ENCODE measurements at regions not wholly inside any gene's neighbourhood (a gene's known extent, or its start where the extent isn't known, plus 50 kb on each side); places are given as distances from the start of the nearest gene placed in this dataset.

DNA sequence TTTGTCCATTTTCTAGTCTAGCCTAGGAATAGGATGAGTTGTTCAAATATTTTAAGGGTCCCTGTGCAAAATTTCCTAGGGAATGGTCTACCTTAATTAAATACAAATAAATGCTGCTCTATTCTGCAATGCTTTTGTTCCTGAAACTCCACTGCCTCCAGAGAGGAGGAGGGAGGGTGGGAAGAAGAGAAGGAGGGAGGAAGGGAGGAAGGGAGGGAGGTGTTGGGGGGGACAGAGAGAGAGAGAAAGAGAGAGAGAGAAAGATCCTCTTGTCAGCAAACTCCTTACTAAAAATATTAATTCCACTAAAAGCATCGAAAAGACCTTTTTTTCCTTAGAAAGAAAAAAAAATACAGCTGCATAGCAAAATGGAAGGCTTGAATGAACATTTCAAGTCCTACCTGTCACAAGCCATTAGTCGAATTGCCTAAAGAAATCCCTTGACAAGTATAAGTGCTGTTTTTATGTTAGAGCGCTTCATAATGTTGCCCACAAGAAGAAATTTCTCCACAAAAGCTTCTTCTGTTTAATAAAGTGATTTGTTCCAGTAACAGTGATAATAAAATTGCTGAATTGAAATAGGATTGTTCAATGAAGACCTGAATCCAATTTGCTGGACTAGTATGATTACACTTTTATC is 106.0 kb downstream of the NKX6-1 start:
- H3K36me3 ChIP-seq (ENCODE audit: insufficient read depth, low read length) = no peaks in the 10 kb centered on the region
- H3K27ac ChIP-seq = no peak overlapping the region
- no peaks in the 10 kb centered on the region for H3K9me3 ChIP-seq (ENCODE audit: low read depth, low read length)
- no peak for DNase-seq (ENCODE audit: low read depth, low spot score)
- TF ChIP-seq FOXP2 (optimal IDR thresholded peaks at IDR 0.05; ENCODE audit: control extremely low read depth, extremely low read length, insufficient read depth) (no peak), EZH2 (IDR thresholded peaks at IDR 0.05) (no peak), POLR2AphosphoS5 (IDR thresholded peaks at IDR 0.05; ENCODE audit: borderline replicate concordance, low read depth, low read length) (no peak)
- no peak overlapping the region for H3K9ac ChIP-seq (ENCODE audit: insufficient read length)
- H3K4me3 ChIP-seq = no peak overlapping the region

GRCh38 chr4:84389406-84389805 is 109.7 kb downstream of the NKX6-1 start:
- Histone ChIP-seq H3K36me3 (ENCODE audit: insufficient read depth, low read length) (no peaks in the 10 kb centered on the region), H3K27ac (no peak overlapping the region), H3K4me3 (no peak overlapping the region), H3K9me3 (ENCODE audit: low read depth, low read length) (no peaks in the 10 kb centered on the region), H3K9ac (ENCODE audit: insufficient read length) (no peak overlapping the region)
- no peak for DNase-seq (ENCODE audit: low read depth, low spot score)
- TF ChIP-seq FOXP2 (optimal IDR thresholded peaks at IDR 0.05; ENCODE audit: control extremely low read depth, extremely low read length, insufficient read depth) (no peak), EZH2 (IDR thresholded peaks at IDR 0.05) (no peak), POLR2AphosphoS5 (IDR thresholded peaks at IDR 0.05; ENCODE audit: borderline replicate concordance, low read depth, low read length) (no peak)

DNA sequence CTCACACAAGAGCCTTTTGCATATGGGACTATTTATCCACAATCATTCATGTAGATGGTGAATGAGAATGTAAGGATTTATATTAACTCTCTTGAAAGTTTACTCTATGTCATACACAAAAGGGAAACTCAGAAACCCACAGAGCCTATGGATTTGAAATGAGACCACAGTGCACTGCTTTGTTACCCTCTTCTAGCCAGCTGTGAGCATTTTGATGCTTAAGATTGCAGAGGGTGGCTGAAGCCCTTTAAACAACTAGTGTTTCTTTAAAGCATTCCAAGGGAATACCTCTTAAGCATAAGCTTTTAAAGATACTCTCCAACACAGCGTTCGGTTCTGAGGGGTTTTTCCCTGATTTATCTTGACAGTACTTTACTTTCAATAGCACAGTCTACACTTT is 113.9 kb downstream of the NKX6-1 start:
- no peaks in the 10 kb centered on the region for H3K9me3 ChIP-seq (ENCODE audit: low read depth, low read length)
- no peak overlapping the region for H3K9ac ChIP-seq (ENCODE audit: insufficient read length)
- H3K4me3 ChIP-seq = no peak overlapping the region
- no peak for DNase-seq (ENCODE audit: low read depth, low spot score)
- H3K36me3 ChIP-seq (ENCODE audit: insufficient read depth, low read length) = no peaks in the 10 kb centered on the region
- no peak overlapping the region for H3K27ac ChIP-seq
- TF ChIP-seq POLR2AphosphoS5 (IDR thresholded peaks at IDR 0.05; ENCODE audit: borderline replicate concordance, low read depth, low read length) (no peak), FOXP2 (optimal IDR thresholded peaks at IDR 0.05; ENCODE audit: control extremely low read depth, extremely low read length, insufficient read depth) (no peak), EZH2 (IDR thresholded peaks at IDR 0.05) (no peak)

DNA sequence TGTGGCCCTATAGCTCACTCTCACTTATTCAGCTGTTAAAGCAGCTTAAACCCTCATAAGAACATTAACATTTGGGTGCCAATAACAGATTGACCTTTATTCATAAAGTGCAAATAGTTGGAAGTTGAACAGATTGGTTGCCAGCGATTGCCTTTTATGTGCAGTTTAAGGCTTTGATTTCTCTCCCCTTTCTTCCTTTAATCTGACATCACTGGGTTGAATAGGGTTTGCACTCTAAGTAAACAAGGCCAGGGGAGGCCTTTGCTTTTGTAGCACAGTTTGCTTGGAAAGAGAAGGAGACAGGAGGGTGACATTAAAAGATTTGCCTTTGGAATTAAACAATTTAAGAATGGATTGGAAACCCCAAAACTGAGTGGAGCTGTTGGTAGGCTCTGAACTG is 114.3 kb downstream of the NKX6-1 start:
- Histone ChIP-seq H3K9me3 (ENCODE audit: low read depth, low read length) (no peaks in the 10 kb centered on the region), H3K36me3 (ENCODE audit: insufficient read depth, low read length) (no peaks in the 10 kb centered on the region), H3K9ac (ENCODE audit: insufficient read length) (no peak overlapping the region), H3K4me3 (no peak overlapping the region), H3K27ac (no peak overlapping the region)
- DNase-seq (ENCODE audit: low read depth, low spot score) = no peak
- TF ChIP-seq EZH2 (IDR thresholded peaks at IDR 0.05) (no peak), POLR2AphosphoS5 (IDR thresholded peaks at IDR 0.05; ENCODE audit: borderline replicate concordance, low read depth, low read length) (no peak), FOXP2 (optimal IDR thresholded peaks at IDR 0.05; ENCODE audit: control extremely low read depth, extremely low read length, insufficient read depth) (no peak)

GRCh38 chr4:84381759-84382158 is 117.3 kb downstream of the NKX6-1 start:
- no peak overlapping the region for H3K9ac ChIP-seq (ENCODE audit: insufficient read length)
- no peak overlapping the region for H3K4me3 ChIP-seq
- DNase-seq (ENCODE audit: low read depth, low spot score) = no peak
- no peaks in the 10 kb centered on the region for H3K9me3 ChIP-seq (ENCODE audit: low read depth, low read length)
- no peak overlapping the region for H3K27ac ChIP-seq
- TF ChIP-seq POLR2AphosphoS5 (IDR thresholded peaks at IDR 0.05; ENCODE audit: borderline replicate concordance, low read depth, low read length) (no peak), FOXP2 (optimal IDR thresholded peaks at IDR 0.05; ENCODE audit: control extremely low read depth, extremely low read length, insufficient read depth) (no peak), EZH2 (IDR thresholded peaks at IDR 0.05) (no peak)
- no peaks in the 10 kb centered on the region for H3K36me3 ChIP-seq (ENCODE audit: insufficient read depth, low read length)

- no peak for DNase-seq (ENCODE audit: low read depth, low spot score)
- no peak overlapping the region for H3K4me3 ChIP-seq
Observed at GRCh38 chr4:84379917-84380641, 119.0 kb downstream of the NKX6-1 start.

GRCh38 chr4:84378983-84379382 is 120.1 kb downstream of the NKX6-1 start:
- no peak overlapping the region for H3K9ac ChIP-seq (ENCODE audit: insufficient read length)
- H3K27ac ChIP-seq = no peak overlapping the region
- H3K36me3 ChIP-seq (ENCODE audit: insufficient read depth, low read length) = no peaks in the 10 kb centered on the region
- no peaks in the 10 kb centered on the region for H3K9me3 ChIP-seq (ENCODE audit: low read depth, low read length)
- TF ChIP-seq FOXP2 (optimal IDR thresholded peaks at IDR 0.05; ENCODE audit: control extremely low read depth, extremely low read length, insufficient read depth) (no peak), EZH2 (IDR thresholded peaks at IDR 0.05) (no peak), POLR2AphosphoS5 (IDR thresholded peaks at IDR 0.05; ENCODE audit: borderline replicate concordance, low read depth, low read length) (no peak)
- no peak overlapping the region for H3K4me3 ChIP-seq
- DNase-seq (ENCODE audit: low read depth, low spot score) = no peak

More at GRCh38 chr4:84379917-84380641, 119.0 kb downstream of the NKX6-1 start:
- Histone ChIP-seq H3K27ac (no peak overlapping the region), H3K9ac (ENCODE audit: insufficient read length) (no peak overlapping the region), H3K9me3 (ENCODE audit: low read depth, low read length) (no peaks in the 10 kb centered on the region), H3K36me3 (ENCODE audit: insufficient read depth, low read length) (no peaks in the 10 kb centered on the region)
- TF ChIP-seq FOXP2 (optimal IDR thresholded peaks at IDR 0.05; ENCODE audit: control extremely low read depth, extremely low read length, insufficient read depth) (no peak), EZH2 (IDR thresholded peaks at IDR 0.05) (no peak), POLR2AphosphoS5 (IDR thresholded peaks at IDR 0.05; ENCODE audit: borderline replicate concordance, low read depth, low read length) (no peak)

DNA sequence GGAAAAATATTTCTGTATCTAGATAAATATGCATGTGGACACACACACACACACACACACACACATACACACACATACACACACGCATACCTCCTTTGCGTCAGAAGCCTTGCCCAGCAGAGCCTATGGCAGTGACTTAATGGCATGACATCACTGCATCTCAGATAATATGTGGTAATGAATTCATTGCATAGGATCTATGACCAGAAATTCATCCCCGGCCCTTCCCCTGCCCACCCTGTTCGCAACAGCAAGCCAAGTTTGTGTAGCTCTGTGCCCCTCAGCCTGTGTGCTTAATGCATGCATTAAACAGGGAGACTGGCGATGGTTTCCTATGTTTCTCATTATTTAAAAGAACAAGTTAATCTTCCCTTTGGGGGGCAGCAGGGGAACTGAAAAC is 120.7 kb downstream of the NKX6-1 start:
- Histone ChIP-seq H3K36me3 (ENCODE audit: insufficient read depth, low read length) (no peaks in the 10 kb centered on the region), H3K9me3 (ENCODE audit: low read depth, low read length) (no peaks in the 10 kb centered on the region), H3K27ac (no peak overlapping the region), H3K4me3 (no peak overlapping the region), H3K9ac (ENCODE audit: insufficient read length) (no peak overlapping the region)
- no peak for DNase-seq (ENCODE audit: low read depth, low spot score)
- TF ChIP-seq EZH2 (IDR thresholded peaks at IDR 0.05) = no peak
- no peak for TF ChIP-seq POLR2AphosphoS5 (IDR thresholded peaks at IDR 0.05; ENCODE audit: borderline replicate concordance, low read depth, low read length)
- TF ChIP-seq FOXP2 (optimal IDR thresholded peaks at IDR 0.05; ENCODE audit: control extremely low read depth, extremely low read length, insufficient read depth) = no peak
